ENCODE measurements at regions not wholly inside any gene's neighbourhood (a gene's known extent, or its start where the extent isn't known, plus 50 kb on each side); places are given as distances from the start of the nearest gene placed in this dataset.
"Not testable (repeated sequence)": the region's sequence is repeated elsewhere in the genome, so short reads cannot be mapped to it uniquely, and the experiment has no call there.

DNA sequence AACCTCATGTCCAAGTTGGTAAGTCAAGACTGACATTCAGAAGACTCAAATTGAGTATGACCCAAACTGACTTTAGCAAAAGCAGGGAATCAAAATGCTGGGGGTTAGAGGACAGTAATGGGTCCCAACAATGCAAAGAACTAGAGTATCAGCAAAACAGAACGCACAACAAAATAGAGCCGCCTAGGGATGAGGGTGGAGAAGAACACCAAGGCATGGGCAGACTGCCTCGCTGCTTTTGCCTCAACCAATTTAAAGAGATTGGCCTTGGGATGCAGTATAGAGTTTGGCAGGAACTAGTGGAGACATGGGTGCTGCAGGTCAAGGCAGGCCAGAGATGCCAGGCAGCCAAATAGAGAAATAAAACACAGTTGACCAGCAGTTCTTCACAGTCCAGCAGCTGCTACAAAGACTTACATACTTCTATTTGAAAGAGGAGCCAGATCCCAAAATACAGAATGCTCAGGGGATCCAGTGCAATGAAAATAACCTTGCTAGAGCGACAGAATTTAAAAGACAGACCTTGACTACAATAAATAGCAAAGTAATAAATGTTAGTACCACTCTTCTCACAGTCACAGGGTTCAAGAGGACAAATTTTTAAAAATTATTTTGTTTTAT, 83.9 kb upstream of the NIPBL start:
- H3K4me3 ChIP-seq = no peak overlapping the region
- no peaks in the 10 kb centered on the region for H3K4me1 ChIP-seq (replicated peaks)
- 80% methylated on average over 4 of the region's 4 CpGs for WGBS
- DNase-seq (ENCODE audit: low spot score) = no peak
- intact Hi-C loops (cut with DNase I) = no loop called here
- H3K27me3 ChIP-seq (replicated peaks; ENCODE audit: insufficient read depth) = no peaks in the 10 kb centered on the region
- TF ChIP-seq, protein P1, sequence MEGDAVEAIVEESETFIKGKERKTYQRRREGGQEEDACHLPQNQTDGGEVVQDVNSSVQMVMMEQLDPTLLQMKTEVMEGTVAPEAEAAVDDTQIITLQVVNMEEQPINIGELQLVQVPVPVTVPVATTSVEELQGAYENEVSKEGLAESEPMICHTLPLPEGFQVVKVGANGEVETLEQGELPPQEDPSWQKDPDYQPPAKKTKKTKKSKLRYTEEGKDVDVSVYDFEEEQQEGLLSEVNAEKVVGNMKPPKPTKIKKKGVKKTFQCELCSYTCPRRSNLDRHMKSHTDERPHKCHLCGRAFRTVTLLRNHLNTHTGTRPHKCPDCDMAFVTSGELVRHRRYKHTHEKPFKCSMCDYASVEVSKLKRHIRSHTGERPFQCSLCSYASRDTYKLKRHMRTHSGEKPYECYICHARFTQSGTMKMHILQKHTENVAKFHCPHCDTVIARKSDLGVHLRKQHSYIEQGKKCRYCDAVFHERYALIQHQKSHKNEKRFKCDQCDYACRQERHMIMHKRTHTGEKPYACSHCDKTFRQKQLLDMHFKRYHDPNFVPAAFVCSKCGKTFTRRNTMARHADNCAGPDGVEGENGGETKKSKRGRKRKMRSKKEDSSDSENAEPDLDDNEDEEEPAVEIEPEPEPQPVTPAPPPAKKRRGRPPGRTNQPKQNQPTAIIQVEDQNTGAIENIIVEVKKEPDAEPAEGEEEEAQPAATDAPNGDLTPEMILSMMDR (IDR thresholded peaks at IDR 0.05) = no peak
- no peak for TF ChIP-seq POLR2AphosphoS5 (IDR thresholded peaks at IDR 0.05)
- TF ChIP-seq POLR2A (IDR thresholded peaks at IDR 0.05) = no peak
- H3K9me3 ChIP-seq = no peaks in the 10 kb centered on the region
- H3K27ac ChIP-seq = no peak overlapping the region
- no peaks in the 10 kb centered on the region for H3K36me3 ChIP-seq

GRCh38 chr5:36795366-36795765, 81.2 kb upstream of the NIPBL start:
- no peaks in the 10 kb centered on the region for H3K27me3 ChIP-seq (replicated peaks; ENCODE audit: insufficient read depth)
- no peaks in the 10 kb centered on the region for H3K36me3 ChIP-seq
- no peak for DNase-seq (ENCODE audit: low spot score)
- TF ChIP-seq, protein P1 (IDR thresholded peaks at IDR 0.05) = no peak
- no peak for TF ChIP-seq POLR2AphosphoS5 (IDR thresholded peaks at IDR 0.05)
- no peak for TF ChIP-seq POLR2A (IDR thresholded peaks at IDR 0.05)
- H3K4me1 ChIP-seq (replicated peaks) = no peaks in the 10 kb centered on the region
- H3K9me3 ChIP-seq = no peaks in the 10 kb centered on the region
- H3K4me3 ChIP-seq = no peak overlapping the region
- no peak overlapping the region for H3K27ac ChIP-seq
- intact Hi-C loops (cut with DNase I) = no loop called here
- WGBS = 95% methylated on average over 4 of the region's 4 CpGs

- no peak for DNase-seq (ENCODE audit: low spot score)
- no peaks in the 10 kb centered on the region for H3K9me3 ChIP-seq
- 57% methylated on average over 3 of the region's 3 CpGs for WGBS
- TF ChIP-seq, protein P1 (IDR thresholded peaks at IDR 0.05) = no peak
- TF ChIP-seq POLR2A (IDR thresholded peaks at IDR 0.05) (no peak), POLR2AphosphoS5 (IDR thresholded peaks at IDR 0.05) (no peak)
- H3K27ac ChIP-seq = no peak overlapping the region
- intact Hi-C loops (cut with DNase I) = no loop called here
- H3K27me3 ChIP-seq (replicated peaks; ENCODE audit: insufficient read depth) = no peaks in the 10 kb centered on the region
- H3K36me3 ChIP-seq = no peaks in the 10 kb centered on the region
- H3K4me3 ChIP-seq = no peak overlapping the region
- H3K4me1 ChIP-seq (replicated peaks) = no peaks in the 10 kb centered on the region
These were observed 80.4 kb upstream of the NIPBL start for GRCh38 chr5:36796155-36796554.

DNA sequence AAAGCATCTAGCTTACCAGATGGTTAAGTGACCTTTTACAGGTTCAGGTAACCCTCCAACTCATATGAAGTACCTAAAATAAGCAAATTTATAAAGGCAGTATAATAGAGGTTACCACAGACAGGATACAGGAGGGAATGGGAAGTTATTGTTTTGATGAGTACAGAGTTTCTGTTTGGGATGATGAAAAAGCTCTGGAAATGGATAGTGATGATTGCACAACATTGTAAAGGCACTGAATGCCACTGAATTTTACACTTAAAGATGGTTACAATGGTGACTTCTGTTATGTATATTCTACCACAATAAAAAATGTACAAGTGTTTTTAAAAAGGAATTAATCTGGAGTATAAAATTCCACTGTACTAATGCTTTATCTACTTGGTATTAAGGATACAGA, 75.0 kb upstream of the NIPBL start:
- no peaks in the 10 kb centered on the region for H3K4me1 ChIP-seq (replicated peaks)
- TF ChIP-seq POLR2AphosphoS5 (IDR thresholded peaks at IDR 0.05) = no peak
- no peak for TF ChIP-seq POLR2A (IDR thresholded peaks at IDR 0.05)
- TF ChIP-seq, protein P1 (IDR thresholded peaks at IDR 0.05) = no peak
- DNase-seq (ENCODE audit: low spot score) = no peak

GRCh38 chr5:36802187-36802586, 74.4 kb upstream of the NIPBL start:
- H3K36me3 ChIP-seq = no peaks in the 10 kb centered on the region
- intact Hi-C loops (cut with DNase I) = no loop called here
- H3K4me3 ChIP-seq = no peak overlapping the region
- no peak overlapping the region for H3K27ac ChIP-seq
- no peaks in the 10 kb centered on the region for H3K4me1 ChIP-seq (replicated peaks)
- WGBS = 85% methylated on average over 5 of the region's 5 CpGs
- H3K9me3 ChIP-seq = no peaks in the 10 kb centered on the region
- H3K27me3 ChIP-seq (replicated peaks; ENCODE audit: insufficient read depth) = no peaks in the 10 kb centered on the region
- TF ChIP-seq POLR2A (IDR thresholded peaks at IDR 0.05) (no peak), POLR2AphosphoS5 (IDR thresholded peaks at IDR 0.05) (no peak)
- TF ChIP-seq, protein P1 (IDR thresholded peaks at IDR 0.05) = no peak
- no peak for DNase-seq (ENCODE audit: low spot score)

More for the DNA sequence above, 75.0 kb upstream of the NIPBL start:
- intact Hi-C loops (cut with DNase I) = no loop called here
- H3K36me3 ChIP-seq = no peaks in the 10 kb centered on the region
- no peak overlapping the region for H3K27ac ChIP-seq
- no peaks in the 10 kb centered on the region for H3K9me3 ChIP-seq
- H3K4me3 ChIP-seq = no peak overlapping the region
- H3K27me3 ChIP-seq (replicated peaks; ENCODE audit: insufficient read depth) = no peaks in the 10 kb centered on the region

DNA sequence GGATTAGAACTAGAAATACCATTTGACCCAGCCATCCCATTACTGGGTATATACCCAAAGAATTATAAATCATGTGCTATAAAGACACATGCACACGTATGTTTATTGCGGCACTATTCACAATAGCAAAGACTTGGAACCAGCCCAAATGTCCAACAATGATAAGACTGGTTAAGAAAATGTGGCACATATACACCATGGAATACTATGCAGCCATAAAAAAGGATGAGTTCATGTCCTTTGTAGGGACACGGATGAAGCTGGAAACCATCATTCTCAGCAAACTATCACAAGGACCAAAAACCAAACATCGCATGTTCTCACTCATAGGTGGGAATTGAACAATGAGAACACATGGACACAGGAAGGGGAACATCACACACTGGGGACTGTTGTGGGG, 63.3 kb upstream of the NIPBL start:
- intact Hi-C loops (cut with DNase I); H3K27me3 ChIP-seq (replicated peaks; ENCODE audit: insufficient read depth); H3K27ac ChIP-seq; DNase-seq (ENCODE audit: low spot score); H3K4me3 ChIP-seq; H3K36me3 ChIP-seq; H3K9me3 ChIP-seq; H3K4me1 ChIP-seq (replicated peaks): not testable (repeated sequence)
- 94% methylated on average over 4 of the region's 4 CpGs for WGBS
